Astrocyte of the cerebellum (primary cell): ENCODE measurements at regions not wholly inside any gene's neighbourhood (a gene's known extent, or its start where the extent isn't known, plus 50 kb on each side); places are given as distances from the start of the nearest gene placed in this dataset.
A peak's percentile ranks its signal among the peaks of the same experiment; 100 is the strongest.

Experiments used
- DNase-seq: peaks from one replicate; pipeline ENCODE4 v3.0.0-alpha.2; 2011; ENCODE audit warnings: low read depth
- H3K4me3 ChIP-seq: 2 replicates; pipeline ENCODE4 v1.5.1; 2011; ENCODE audit warnings: mild to moderate bottlenecking, low read depth, low read length, moderate library complexity
- CTCF ChIP-seq: IDR thresholded peaks from 2 replicates; pipeline ENCODE4 v1.5.1; 2012; ENCODE audit warnings: low read length, low read depth, moderate library complexity, mild to moderate bottlenecking; ENCODE audit errors: missing control alignments
- in situ Hi-C: cut with HindIII; loops from 2 replicates; pipeline ENCODE4 v1.10.0; 2017; ENCODE audit warnings: low sequenced_read_pairs

- H3K4me3 ChIP-seq = no peak overlapping the region
- peak; percentile 11 for DNase-seq
- TF ChIP-seq CTCF = no peak
- in situ Hi-C loops = no loop called here
These were observed 890.6 kb downstream of the STPG2 start for GRCh38 chr4:97252615-97253154.

- no peak overlapping the region for H3K4me3 ChIP-seq
- no peak for TF ChIP-seq CTCF
- no peak for DNase-seq
- in situ Hi-C loops = no loop called here
These were observed 880.5 kb downstream of the STPG2 start for GRCh38 chr4:97262769-97263168.

- TF ChIP-seq CTCF = no peak
- in situ Hi-C loops = no loop called here
- no peak overlapping the region for H3K4me3 ChIP-seq
- no peak for DNase-seq
These were observed 873.2 kb downstream of the STPG2 start for GRCh38 chr4:97270051-97270450.

GRCh38 chr4:97279391-97279790 is 863.9 kb downstream of the STPG2 start:
- no peak for DNase-seq
- no peak overlapping the region for H3K4me3 ChIP-seq
- no peak for TF ChIP-seq CTCF
- in situ Hi-C loops = no loop called here

- no peak for TF ChIP-seq CTCF
- no peak for DNase-seq
- in situ Hi-C loops = no loop called here
- H3K4me3 ChIP-seq = no peak overlapping the region
These were observed 842.7 kb downstream of the STPG2 start for GRCh38 chr4:97300561-97300960.

GRCh38 chr4:97305351-97305750 is 837.9 kb downstream of the STPG2 start:
- no peak overlapping the region for H3K4me3 ChIP-seq
- in situ Hi-C loops = loop anchor here (5.0 kb wide), 1 partner anchor 67 kb away; no protein-coding TSS in a partner anchor
- no peak for TF ChIP-seq CTCF
- DNase-seq = no peak

GRCh38 chr4:97309121-97309520 is 834.2 kb downstream of the STPG2 start:
- no peak for DNase-seq
- no peak overlapping the region for H3K4me3 ChIP-seq
- in situ Hi-C loops = loop anchor here (5.0 kb wide), 1 partner anchor 63 kb away; no protein-coding TSS in a partner anchor
- TF ChIP-seq CTCF = no peak
